ENCODE measurements at regions not wholly inside any gene's neighbourhood (a gene's known extent, or its start where the extent isn't known, plus 50 kb on each side); places are given as distances from the start of the nearest gene placed in this dataset.
A peak's percentile ranks its signal among the peaks of the same experiment; 100 is the strongest.

DNA sequence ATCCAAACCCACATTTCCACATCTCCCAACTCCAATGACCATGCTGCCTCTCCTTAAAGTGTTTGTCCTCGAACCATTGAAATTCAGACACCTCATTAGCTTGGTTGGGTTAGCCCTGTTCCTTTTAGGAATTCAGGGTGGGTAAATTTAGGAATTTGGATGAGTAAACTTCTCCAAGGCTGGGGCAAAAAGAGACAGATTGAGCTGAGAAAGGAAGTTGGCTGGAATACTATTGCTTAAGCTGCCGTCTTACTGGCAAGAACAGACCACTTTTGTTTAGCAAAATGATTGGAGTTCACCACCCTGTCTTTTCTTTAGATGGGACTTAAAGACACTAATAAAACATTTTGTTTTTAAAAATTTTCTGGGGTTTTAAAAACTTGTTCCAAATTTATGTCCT, 143.6 kb upstream of the GDNF start:
- peak overlapping the region; percentile 12 for H3K27ac ChIP-seq (replicated peaks)
- no peaks in the 10 kb centered on the region for H3K27me3 ChIP-seq (ENCODE audit: low read depth)
- no peaks in the 10 kb centered on the region for H3K36me3 ChIP-seq
- TF ChIP-seq, protein P1, sequence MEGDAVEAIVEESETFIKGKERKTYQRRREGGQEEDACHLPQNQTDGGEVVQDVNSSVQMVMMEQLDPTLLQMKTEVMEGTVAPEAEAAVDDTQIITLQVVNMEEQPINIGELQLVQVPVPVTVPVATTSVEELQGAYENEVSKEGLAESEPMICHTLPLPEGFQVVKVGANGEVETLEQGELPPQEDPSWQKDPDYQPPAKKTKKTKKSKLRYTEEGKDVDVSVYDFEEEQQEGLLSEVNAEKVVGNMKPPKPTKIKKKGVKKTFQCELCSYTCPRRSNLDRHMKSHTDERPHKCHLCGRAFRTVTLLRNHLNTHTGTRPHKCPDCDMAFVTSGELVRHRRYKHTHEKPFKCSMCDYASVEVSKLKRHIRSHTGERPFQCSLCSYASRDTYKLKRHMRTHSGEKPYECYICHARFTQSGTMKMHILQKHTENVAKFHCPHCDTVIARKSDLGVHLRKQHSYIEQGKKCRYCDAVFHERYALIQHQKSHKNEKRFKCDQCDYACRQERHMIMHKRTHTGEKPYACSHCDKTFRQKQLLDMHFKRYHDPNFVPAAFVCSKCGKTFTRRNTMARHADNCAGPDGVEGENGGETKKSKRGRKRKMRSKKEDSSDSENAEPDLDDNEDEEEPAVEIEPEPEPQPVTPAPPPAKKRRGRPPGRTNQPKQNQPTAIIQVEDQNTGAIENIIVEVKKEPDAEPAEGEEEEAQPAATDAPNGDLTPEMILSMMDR (IDR thresholded peaks at IDR 0.05; ENCODE audit: borderline replicate concordance), result no peak
- intact Hi-C loops (cut with micrococcal nuclease), result no loop called here
- no peak for DNase-seq
- peaks cover 17% of the 10 kb centered on the region for H3K4me1 ChIP-seq
- peaks cover 14% of the 10 kb centered on the region for H3K9me3 ChIP-seq (replicated peaks)
- no peak overlapping the region for H3K4me3 ChIP-seq

DNA sequence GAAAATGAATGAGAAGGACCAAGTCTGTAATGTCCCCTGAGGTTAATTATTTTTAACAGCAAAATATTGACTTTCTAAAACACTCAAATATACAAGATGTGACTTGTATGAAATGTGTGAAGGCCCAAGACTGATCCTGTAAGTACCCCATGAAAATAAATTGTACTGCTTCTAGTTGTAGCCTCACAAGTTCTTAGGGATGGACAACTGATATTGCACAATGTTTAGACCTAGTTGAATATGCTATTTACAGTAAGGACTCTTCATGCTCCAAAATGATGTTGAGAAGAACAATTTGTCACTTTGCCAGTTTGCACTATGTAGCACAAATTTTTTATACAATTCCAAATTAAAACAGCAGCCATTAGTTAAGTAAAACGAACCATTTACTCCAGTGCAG, 139.7 kb upstream of the GDNF start:
- Histone ChIP-seq H3K9me3 (replicated peaks) (peaks cover 14% of the 10 kb centered on the region), H3K4me3 (no peak overlapping the region), H3K36me3 (no peaks in the 10 kb centered on the region), H3K4me1 (no peaks in the 10 kb centered on the region), H3K27me3 (ENCODE audit: low read depth) (no peaks in the 10 kb centered on the region), H3K27ac (replicated peaks) (no peak overlapping the region)
- TF ChIP-seq, protein P1 (IDR thresholded peaks at IDR 0.05; ENCODE audit: borderline replicate concordance), result no peak
- intact Hi-C loops (cut with micrococcal nuclease), result no loop called here
- DNase-seq, result no peak

- no peak overlapping the region for H3K27ac ChIP-seq (replicated peaks)
Observed at GRCh38 chr5:37975531-37975930, 135.7 kb upstream of the GDNF start.

DNA sequence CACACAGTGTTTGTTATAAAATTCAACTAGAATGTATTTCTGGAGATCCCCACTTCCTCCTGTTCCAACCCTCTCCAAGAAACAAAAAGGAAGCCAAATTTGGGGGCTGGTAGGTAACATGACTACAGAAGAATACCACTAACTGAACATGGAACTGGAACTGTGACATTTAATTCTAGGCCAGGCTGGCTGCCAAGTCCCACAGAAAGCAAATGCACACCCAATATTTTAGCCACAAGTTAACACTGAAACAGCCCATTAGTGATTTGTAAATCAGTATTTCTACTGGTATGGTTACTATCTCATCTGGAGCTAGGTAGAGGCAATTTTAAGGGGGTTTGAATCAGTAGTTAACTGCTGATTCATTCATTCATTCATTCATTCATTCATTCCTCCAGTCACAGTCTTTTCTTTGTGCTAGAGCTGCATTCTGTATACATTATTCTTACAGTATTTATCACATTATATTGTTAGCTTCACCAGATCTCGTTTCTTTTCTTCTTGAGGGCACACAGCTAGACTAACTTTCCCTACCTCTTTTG, 131.7 kb upstream of the GDNF start:
- no peaks in the 10 kb centered on the region for H3K9me3 ChIP-seq (replicated peaks)
- H3K4me3 ChIP-seq, result no peak overlapping the region
- TF ChIP-seq, protein P1 (IDR thresholded peaks at IDR 0.05; ENCODE audit: borderline replicate concordance), result no peak
- H3K4me1 ChIP-seq, result peaks cover 5% of the 10 kb centered on the region
- intact Hi-C loops (cut with micrococcal nuclease), result no loop called here
- H3K27me3 ChIP-seq (ENCODE audit: low read depth), result no peaks in the 10 kb centered on the region
- H3K36me3 ChIP-seq, result no peaks in the 10 kb centered on the region
- no peak overlapping the region for H3K27ac ChIP-seq (replicated peaks)
- no peak for DNase-seq

More at GRCh38 chr5:37975531-37975930, 135.7 kb upstream of the GDNF start:
- H3K4me3 ChIP-seq, result no peak overlapping the region
- no peaks in the 10 kb centered on the region for H3K4me1 ChIP-seq
- H3K9me3 ChIP-seq (replicated peaks), result peaks cover 6% of the 10 kb centered on the region
- H3K36me3 ChIP-seq, result no peaks in the 10 kb centered on the region
- no peaks in the 10 kb centered on the region for H3K27me3 ChIP-seq (ENCODE audit: low read depth)
- DNase-seq, result no peak
- intact Hi-C loops (cut with micrococcal nuclease), result no loop called here
- TF ChIP-seq, protein P1 (IDR thresholded peaks at IDR 0.05; ENCODE audit: borderline replicate concordance), result no peak

DNA sequence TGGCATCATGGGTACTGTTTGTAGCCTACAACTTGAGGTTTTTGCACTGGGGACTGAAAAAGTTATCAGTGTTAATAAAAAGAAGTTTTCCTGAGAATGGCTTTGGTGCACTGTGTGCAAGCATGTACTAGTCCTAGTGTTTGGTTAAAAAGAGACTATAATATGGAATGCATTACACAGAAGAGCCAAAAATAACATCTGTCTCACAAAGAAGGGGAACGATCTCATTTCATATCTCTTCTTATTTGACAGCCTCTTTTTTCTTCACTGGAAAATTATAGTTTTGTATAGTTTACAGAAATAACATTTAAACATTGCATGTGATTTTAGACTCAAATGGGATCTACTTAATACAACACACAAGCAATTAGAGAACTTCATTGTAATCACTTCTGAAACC, 127.0 kb upstream of the GDNF start:
- Histone ChIP-seq H3K36me3 (no peaks in the 10 kb centered on the region), H3K27ac (replicated peaks) (no peak overlapping the region), H3K4me1 (peaks cover 12% of the 10 kb centered on the region), H3K27me3 (ENCODE audit: low read depth) (no peaks in the 10 kb centered on the region), H3K4me3 (no peak overlapping the region), H3K9me3 (replicated peaks) (no peaks in the 10 kb centered on the region)
- TF ChIP-seq, protein P1 (IDR thresholded peaks at IDR 0.05; ENCODE audit: borderline replicate concordance), result no peak
- intact Hi-C loops (cut with micrococcal nuclease), result no loop called here
- no peak for DNase-seq

Measured in left ventricle myocardium inferior (tissue), 1 donor.